HFF-Myc (cell line): ENCODE measurements at regions not wholly inside any gene's neighbourhood (a gene's known extent, or its start where the extent isn't known, plus 50 kb on each side); places are given as distances from the start of the nearest gene placed in this dataset.

ENCODE experiments used
- DNase-seq: peaks from one replicate; pipeline ENCODE4 v3.0.0-alpha.2; 2011; ENCODE audit warnings: low read depth; ENCODE audit errors: extremely low read depth
- H3K4me3 ChIP-seq: replicated peaks from 2 replicates; pipeline ENCODE4 v1.5.1; 2011; ENCODE audit warnings: low read depth, mild to moderate bottlenecking, control low read depth, low read length
- CTCF ChIP-seq: IDR thresholded peaks from 2 replicates; pipeline ENCODE4 v1.5.1; 2012; ENCODE audit warnings: mild to moderate bottlenecking, low read depth, low read length, control low read depth; ENCODE audit errors: missing control alignments

- no peak for TF ChIP-seq CTCF
- no peak for DNase-seq
- H3K4me3 ChIP-seq, result no peak overlapping the region
Observed at GRCh38 chr2:41580806-41581205, 467.0 kb upstream of the PKDCC start.

- DNase-seq, result no peak
- TF ChIP-seq CTCF, result no peak
- H3K4me3 ChIP-seq, result no peak overlapping the region
Observed at GRCh38 chr2:41595240-41595639, 452.6 kb upstream of the PKDCC start.

GRCh38 chr2:41597680-41598079 is 450.1 kb upstream of the PKDCC start:
- H3K4me3 ChIP-seq, result no peak overlapping the region
- DNase-seq, result no peak
- no peak for TF ChIP-seq CTCF

GRCh38 chr2:41598161-41598894 is 449.5 kb upstream of the PKDCC start:
- no peak for TF ChIP-seq CTCF
- DNase-seq, result no peak
- no peak overlapping the region for H3K4me3 ChIP-seq

GRCh38 chr2:41600460-41600859 is 447.4 kb upstream of the PKDCC start:
- H3K4me3 ChIP-seq, result no peak overlapping the region
- no peak for DNase-seq
- no peak for TF ChIP-seq CTCF

GRCh38 chr2:41602341-41602740 is 445.5 kb upstream of the PKDCC start:
- TF ChIP-seq CTCF, result no peak
- no peak overlapping the region for H3K4me3 ChIP-seq

GRCh38 chr2:41605311-41605710 is 442.5 kb upstream of the PKDCC start:
- no peak overlapping the region for H3K4me3 ChIP-seq
- DNase-seq, result no peak
- TF ChIP-seq CTCF, result no peak

More at GRCh38 chr2:41602341-41602740, 445.5 kb upstream of the PKDCC start:
- DNase-seq, result no peak
